ENCODE measurements at regions not wholly inside any gene's neighbourhood (a gene's known extent, or its start where the extent isn't known, plus 50 kb on each side); places are given as distances from the start of the nearest gene placed in this dataset.

- TF ChIP-seq CHD2 (IDR thresholded peaks at IDR 0.05; ENCODE audit: borderline replicate concordance, low read depth, low read length): no peak
Measured at GRCh38 chr18:28767201-28767600, 590.3 kb upstream of the CDH2 start (continued).

GRCh38 chr18:28766721-28767120 lies 589.8 kb upstream of the CDH2 start:
- Histone ChIP-seq H3K27ac (ENCODE audit: control insufficient read depth, insufficient read depth) (no peak overlapping the region), H3K79me2 (ENCODE audit: control insufficient read depth, insufficient read depth, low read length) (no peaks in the 10 kb centered on the region), H3K9ac (ENCODE audit: control insufficient read depth, insufficient read depth, low read length) (no peak overlapping the region), H3K4me3 (no peak overlapping the region), H3K4me2 (ENCODE audit: control insufficient read depth, insufficient read depth) (no peak overlapping the region), H4K20me1 (ENCODE audit: control insufficient read depth, insufficient read depth) (no peaks in the 10 kb centered on the region), H3K27me3 (replicated peaks in 1 of 2; ENCODE audit: control insufficient read depth in 2 of 2, insufficient read depth in 2 of 2, low read length in 1 of 2) (no peaks in the 10 kb centered on the region), H2AFZ (ENCODE audit: control insufficient read depth, low read depth, low read length) (no peak overlapping the region), H3K36me3 (ENCODE audit: control insufficient read depth in 2 of 2, insufficient read depth in 2 of 2, low read length in 1 of 2) (no peaks in the 10 kb centered on the region), H3K4me1 (ENCODE audit: control insufficient read depth, insufficient read depth, low read length) (no peaks in the 10 kb centered on the region), H3K9me3 (replicated peaks; ENCODE audit: control insufficient read depth, insufficient read depth, low read length) (no peaks in the 10 kb centered on the region)
- FAIRE-seq (no peak), DNase-seq (ENCODE audit: low read depth, low spot score) (no peak), ATAC-seq (no peak)
- intact Hi-C loops (cut with micrococcal nuclease; ENCODE audit: unreplicated experiment) (no loop called here), in situ Hi-C loops (cut with MboI) (no loop called here)
- ChIA-PET POLR2A (no interaction called here), CTCF (no interaction called here), RAD21 (ENCODE audit: unreplicated experiment) (no interaction called here), SMC1A (ENCODE audit: uncharacterized antibody, unreplicated experiment) (no interaction called here)
- BruUV-seq (replicated peaks): no TSS peak
- TF ChIP-seq SIN3A (IDR thresholded peaks at IDR 0.05; ENCODE audit: low read depth, low read length) (no peak), CREB1 (IDR thresholded peaks at IDR 0.05; ENCODE audit: low read depth) (no peak), ZBTB11 (CRISPR knock-in tag; IDR thresholded peaks at IDR 0.05) (no peak), CEBPB (IDR thresholded peaks at IDR 0.05; ENCODE audit: borderline replicate concordance in 1 of 2, low read depth in 2 of 2, low read length in 2 of 2) (no peak), ATF7 (IDR thresholded peaks at IDR 0.05; ENCODE audit: low read depth) (no peak), ZNF274 (IDR thresholded peaks at IDR 0.05; ENCODE audit: insufficient read depth, insufficient read length) (no peak), BHLHE40 (IDR thresholded peaks at IDR 0.05; ENCODE audit: borderline replicate concordance in 1 of 2, low read depth in 2 of 2, low read length in 1 of 2) (no peak), USF1 (IDR thresholded peaks at IDR 0.05; ENCODE audit: borderline replicate concordance, extremely low read length, insufficient read depth, low read depth, low read length) (no peak), EGR1 (IDR thresholded peaks at IDR 0.05; ENCODE audit: borderline replicate concordance in 1 of 2, low read depth in 2 of 2, low read length in 2 of 2) (no peak), HCFC1 (IDR thresholded peaks at IDR 0.05; ENCODE audit: low read length) (no peak), ZBTB33 (IDR thresholded peaks at IDR 0.05) (no peak), ZNF687 (IDR thresholded peaks at IDR 0.05) (no peak), YBX1 (IDR thresholded peaks at IDR 0.05) (no peak)
